Adrenal gland (tissue), 9 donors: ENCODE measurements at regions not wholly inside any gene's neighbourhood (a gene's known extent, or its start where the extent isn't known, plus 50 kb on each side); places are given as distances from the start of the nearest gene placed in this dataset.
"Not testable (repeated sequence)": the region's sequence is repeated elsewhere in the genome, so short reads cannot be mapped to it uniquely, and the experiment has no call there.

Experiments
- DNase-seq, 7 donors: peaks; one replicate each; pipeline ENCODE4 v3.0.0-alpha.2; 2019 to 2020
- H3K27ac ChIP-seq, 5 donors: fragments of 200-600 bp; sonication (generic) in 4 of 5; 1 replicate in 3 of 5; 2 replicates in 2 of 5; pipeline versions ENCODE4 v1.5.1 to v1.8.0; 2016 to 2020; ENCODE audit warnings: mild to moderate bottlenecking in 1 of 5
- H3K27me3 ChIP-seq: fragments of 200-600 bp; 2 replicates; pipeline ENCODE4 v1.8.0; 2021
- H3K36me3 ChIP-seq, 2 donors: fragments of 200-600 bp; replicated peaks in 1 of 2; 1 replicate in 1 of 2; 2 replicates in 1 of 2; pipeline versions ENCODE4 v1.5.1 to v1.8.0; 2018 to 2022
- H3K4me1 ChIP-seq, 2 donors: fragments of 200-600 bp; replicated peaks in 1 of 2; 1 replicate in 1 of 2; 2 replicates in 1 of 2; pipeline versions ENCODE4 v1.5.1 to v1.8.0; 2018 to 2021
- H3K4me3 ChIP-seq, 4 donors: fragments of 200-600 bp; sonication (generic) in 3 of 4; one replicate each; pipeline ENCODE4 v1.5.1; 2016 to 2018
- H3K9me3 ChIP-seq, 3 donors: fragments of 200-600 bp; sonication (generic) in 1 of 3; replicated peaks in 1 of 3; 1 replicate in 2 of 3; 2 replicates in 1 of 3; pipeline versions ENCODE4 v1.5.1 to v1.8.0; 2016 to 2021
- CTCF ChIP-seq, 6 experiments: fragments of 450-650 bp in 4 of 6; fragments of 200-600 bp in 2 of 6; sonication (generic) in 1 of 6; IDR thresholded peaks; 1 replicate in 5 of 6; 2 replicates in 1 of 6; pipeline versions ENCODE4 v1.5.1 to v1.8.0; 2016 to 2021; ENCODE audit warnings: antibody characterized with exemption in 6 of 6, mild to moderate bottlenecking in 2 of 6, moderate library complexity in 1 of 6
- POLR2A ChIP-seq, 2 donors: fragments of 450-650 bp; IDR thresholded peaks; one replicate each; pipeline ENCODE4 v1.6.1; 2017; ENCODE audit warnings: antibody characterized with exemption in 2 of 2, mild to moderate bottlenecking in 2 of 2, moderate library complexity in 1 of 2
- WGBS, 4 donors: extraction: QIAGEN DNeasy Blood & Tissue Kit in 2 of 4; methylation state at CpG; one replicate each; pipeline versions ENCODE4 v1.1.5 to v1.1.7; 2013 to 2017; 5-methylcytosine and 5-hydroxymethylcytosine counted together
- intact Hi-C, 2 donors: fragments of 100-400 bp; cut with DNase I; formaldehyde crosslinking; loops; one replicate each; pipeline versions ENCODE4 v1.14.1 to v1.15.0; 2022 to 2023
- donor health status: healthy with polysubstance abuse.
- donor health status: Bipolar disorder and iron deficiency.
- donor health status: DM: yes; HTN: yes; CAD: no.
- donor health status: DM: no; HTN: no; CAD: no.
- donor health status: DM: no; HTN: no; CAD: no.

- WGBS, 4 donors: 26 to 35% (median 31%) methylated on average over 1 of the region's 1 CpG
- no peak for DNase-seq
- Histone ChIP-seq H3K4me1 (no peaks in the 10 kb centered on the region), H3K36me3 (no peaks in the 10 kb centered on the region), H3K4me3 (no peak overlapping the region), H3K27ac (no peak overlapping the region), H3K9me3 (no peaks in the 10 kb centered on the region), H3K27me3 (no peaks in the 10 kb centered on the region)
- TF ChIP-seq POLR2A (IDR thresholded peaks at IDR 0.05) (no peak), CTCF (IDR thresholded peaks at IDR 0.05) (no peak)
- intact Hi-C loops: no loop called here
Observed at GRCh38 chr7:20916311-20916710, 129.6 kb upstream of the SP8 start.

GRCh38 chr7:20917603-20918002, 130.9 kb upstream of the SP8 start:
- TF ChIP-seq POLR2A (IDR thresholded peaks at IDR 0.05) (no peak), CTCF (IDR thresholded peaks at IDR 0.05) (no peak)
- intact Hi-C loops: no loop called here
- Histone ChIP-seq H3K9me3 (no peaks in the 10 kb centered on the region), H3K27ac (no peak overlapping the region), H3K36me3 (no peaks in the 10 kb centered on the region), H3K4me1 (no peaks in the 10 kb centered on the region), H3K27me3 (no peaks in the 10 kb centered on the region), H3K4me3 (no peak overlapping the region)
- no peak for DNase-seq
- 60 to 76% (median 72%) methylated on average over 3 of the region's 3 CpGs for WGBS, 4 donors

- H3K27me3 ChIP-seq: no peaks in the 10 kb centered on the region
- TF ChIP-seq POLR2A (IDR thresholded peaks at IDR 0.05) (no peak), CTCF (IDR thresholded peaks at IDR 0.05) (no peak)
- intact Hi-C loops: no loop called here
Observed at GRCh38 chr7:20918156-20918555, 131.5 kb upstream of the SP8 start.

GRCh38 chr7:20927178-20927577, 140.5 kb upstream of the SP8 start:
- H3K4me3 ChIP-seq, H3K4me1 ChIP-seq, H3K9me3 ChIP-seq, DNase-seq, H3K27ac ChIP-seq, intact Hi-C loops, H3K36me3 ChIP-seq, H3K27me3 ChIP-seq: not testable (repeated sequence)

More at GRCh38 chr7:20918156-20918555, 131.5 kb upstream of the SP8 start:
- Histone ChIP-seq H3K36me3 (no peaks in the 10 kb centered on the region), H3K9me3 (no peaks in the 10 kb centered on the region), H3K27ac (no peak overlapping the region), H3K4me1 (no peaks in the 10 kb centered on the region), H3K4me3 (no peak overlapping the region)
- WGBS, 4 donors: 78 to 88% (median 85%) methylated on average over 4 of the region's 4 CpGs
- no peak for DNase-seq

GRCh38 chr7:20927976-20928375, 141.3 kb upstream of the SP8 start:
- 37 to 48% (median 44%) methylated on average over 1 of the region's 1 CpG for WGBS, 4 donors
- Histone ChIP-seq H3K27ac (no peak overlapping the region), H3K4me3 (no peak overlapping the region), H3K36me3 (no peaks in the 10 kb centered on the region), H3K9me3 (no peaks in the 10 kb centered on the region), H3K27me3 (no peaks in the 10 kb centered on the region), H3K4me1 (no peaks in the 10 kb centered on the region)
- TF ChIP-seq CTCF (IDR thresholded peaks at IDR 0.05): no peak
- TF ChIP-seq POLR2A (IDR thresholded peaks at IDR 0.05): no peak
- intact Hi-C loops: no loop called here
- no peak for DNase-seq
